ENCODE measurements at regions not wholly inside any gene's neighbourhood (a gene's known extent, or its start where the extent isn't known, plus 50 kb on each side); places are given as distances from the start of the nearest gene placed in this dataset.

- POLR2A ChIA-PET = no interaction called here
- no peak overlapping the region for H3K27ac ChIP-seq (ENCODE audit: low read depth, low read length)
- H3K9me3 ChIP-seq (ENCODE audit: control insufficient read depth, insufficient read depth, low read length) = peaks cover 72% of the 10 kb centered on the region
- DNase-seq (ENCODE audit: low read depth, low spot score) = no peak
- H3K4me3 ChIP-seq (ENCODE audit: low read depth, low read length) = no peak overlapping the region
- H3K27me3 ChIP-seq (ENCODE audit: control insufficient read depth, insufficient read depth, low read length) = no peaks in the 10 kb centered on the region
- TF ChIP-seq CTCF (IDR thresholded peaks at IDR 0.05; ENCODE audit: low read depth, low read length) = no peak
- CTCF ChIA-PET = no interaction called here
Observed at GRCh38 chr10:131618587-131619267, 282.1 kb upstream of the PPP2R2D start.

GRCh38 chr10:131620314-131620713 is 280.5 kb upstream of the PPP2R2D start:
- TF ChIP-seq CTCF (IDR thresholded peaks at IDR 0.05; ENCODE audit: low read depth, low read length) = no peak
- ChIA-PET POLR2A (no interaction called here), CTCF (no interaction called here)
- DNase-seq (ENCODE audit: low read depth, low spot score) = no peak
- peaks cover 72% of the 10 kb centered on the region for H3K9me3 ChIP-seq (ENCODE audit: control insufficient read depth, insufficient read depth, low read length)
- H3K4me3 ChIP-seq (ENCODE audit: low read depth, low read length) = no peak overlapping the region
- H3K27ac ChIP-seq (ENCODE audit: low read depth, low read length) = no peak overlapping the region
- H3K27me3 ChIP-seq (ENCODE audit: control insufficient read depth, insufficient read depth, low read length) = no peaks in the 10 kb centered on the region

- ChIA-PET CTCF (no interaction called here), POLR2A (no interaction called here)
- no peak for TF ChIP-seq CTCF (IDR thresholded peaks at IDR 0.05; ENCODE audit: low read depth, low read length)
- Histone ChIP-seq H3K27ac (ENCODE audit: low read depth, low read length) (no peak overlapping the region), H3K4me3 (ENCODE audit: low read depth, low read length) (no peak overlapping the region), H3K27me3 (ENCODE audit: control insufficient read depth, insufficient read depth, low read length) (no peaks in the 10 kb centered on the region), H3K9me3 (ENCODE audit: control insufficient read depth, insufficient read depth, low read length) (peaks cover 69% of the 10 kb centered on the region)
- DNase-seq (ENCODE audit: low read depth, low spot score) = no peak
Observed at GRCh38 chr10:131620904-131621303, 279.9 kb upstream of the PPP2R2D start.

GRCh38 chr10:131621784-131622624 is 278.8 kb upstream of the PPP2R2D start:
- no peak overlapping the region for H3K4me3 ChIP-seq (ENCODE audit: low read depth, low read length)
- no peak for TF ChIP-seq CTCF (IDR thresholded peaks at IDR 0.05; ENCODE audit: low read depth, low read length)
- no peaks in the 10 kb centered on the region for H3K27me3 ChIP-seq (ENCODE audit: control insufficient read depth, insufficient read depth, low read length)
- CTCF ChIA-PET = no interaction called here
- no peak for DNase-seq (ENCODE audit: low read depth, low spot score)
- POLR2A ChIA-PET = no interaction called here
- no peak overlapping the region for H3K27ac ChIP-seq (ENCODE audit: low read depth, low read length)
- H3K9me3 ChIP-seq (ENCODE audit: control insufficient read depth, insufficient read depth, low read length) = peaks cover 69% of the 10 kb centered on the region

GRCh38 chr10:131625041-131625440 is 275.8 kb upstream of the PPP2R2D start:
- Histone ChIP-seq H3K9me3 (ENCODE audit: control insufficient read depth, insufficient read depth, low read length) (peaks cover 54% of the 10 kb centered on the region), H3K27ac (ENCODE audit: low read depth, low read length) (no peak overlapping the region), H3K4me3 (ENCODE audit: low read depth, low read length) (no peak overlapping the region), H3K27me3 (ENCODE audit: control insufficient read depth, insufficient read depth, low read length) (no peaks in the 10 kb centered on the region)
- TF ChIP-seq CTCF (IDR thresholded peaks at IDR 0.05; ENCODE audit: low read depth, low read length) = no peak
- no peak for DNase-seq (ENCODE audit: low read depth, low spot score)
- CTCF ChIA-PET = no interaction called here
- POLR2A ChIA-PET = interaction anchor here (0.5 kb wide), 1 partner anchor 1426 kb away, joined by 6 read pairs; no protein-coding TSS in a partner anchor
